ENCODE measurements at regions not wholly inside any gene's neighbourhood (a gene's known extent, or its start where the extent isn't known, plus 50 kb on each side); places are given as distances from the start of the nearest gene placed in this dataset.

- TF ChIP-seq CTCF (IDR thresholded peaks at IDR 0.05) = no peak
- no peak for TF ChIP-seq EP300 (IDR thresholded peaks at IDR 0.05; ENCODE audit: low read depth)
- TF ChIP-seq POLR2AphosphoS5 (IDR thresholded peaks at IDR 0.05) = no peak
Observed at GRCh38 chr14:55803873-55804553, 224.0 kb downstream of the KTN1 start.
